ENCODE measurements at regions not wholly inside any gene's neighbourhood (a gene's known extent, or its start where the extent isn't known, plus 50 kb on each side); places are given as distances from the start of the nearest gene placed in this dataset.

DNA sequence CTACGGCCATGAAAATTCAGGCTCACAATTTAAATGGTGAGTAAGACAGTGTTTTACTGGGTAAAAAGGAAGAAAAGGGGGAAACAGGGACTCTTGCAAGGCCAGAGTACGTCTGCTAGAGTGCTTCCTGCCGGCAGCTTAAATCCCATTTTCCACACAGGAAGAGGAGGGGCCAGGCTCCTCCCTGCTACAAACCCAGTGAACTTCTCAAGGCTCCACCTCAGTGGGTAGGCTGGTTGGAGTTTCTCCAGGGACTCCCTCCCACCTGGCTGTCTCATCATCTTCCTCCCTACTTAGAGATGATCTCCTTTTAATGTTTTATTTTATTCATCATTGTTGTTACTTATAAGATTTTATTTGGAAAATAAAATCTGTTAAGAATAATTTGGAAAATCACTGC lies 62.6 kb upstream of the SEMA3C start:
- TF ChIP-seq, protein P1, sequence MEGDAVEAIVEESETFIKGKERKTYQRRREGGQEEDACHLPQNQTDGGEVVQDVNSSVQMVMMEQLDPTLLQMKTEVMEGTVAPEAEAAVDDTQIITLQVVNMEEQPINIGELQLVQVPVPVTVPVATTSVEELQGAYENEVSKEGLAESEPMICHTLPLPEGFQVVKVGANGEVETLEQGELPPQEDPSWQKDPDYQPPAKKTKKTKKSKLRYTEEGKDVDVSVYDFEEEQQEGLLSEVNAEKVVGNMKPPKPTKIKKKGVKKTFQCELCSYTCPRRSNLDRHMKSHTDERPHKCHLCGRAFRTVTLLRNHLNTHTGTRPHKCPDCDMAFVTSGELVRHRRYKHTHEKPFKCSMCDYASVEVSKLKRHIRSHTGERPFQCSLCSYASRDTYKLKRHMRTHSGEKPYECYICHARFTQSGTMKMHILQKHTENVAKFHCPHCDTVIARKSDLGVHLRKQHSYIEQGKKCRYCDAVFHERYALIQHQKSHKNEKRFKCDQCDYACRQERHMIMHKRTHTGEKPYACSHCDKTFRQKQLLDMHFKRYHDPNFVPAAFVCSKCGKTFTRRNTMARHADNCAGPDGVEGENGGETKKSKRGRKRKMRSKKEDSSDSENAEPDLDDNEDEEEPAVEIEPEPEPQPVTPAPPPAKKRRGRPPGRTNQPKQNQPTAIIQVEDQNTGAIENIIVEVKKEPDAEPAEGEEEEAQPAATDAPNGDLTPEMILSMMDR (IDR thresholded peaks at IDR 0.05; ENCODE audit: insufficient read depth, low read length, missing control alignments), result no peak
- H3K4me3 ChIP-seq (ENCODE audit: low read depth, low read length), result no peak overlapping the region
- CTCF ChIA-PET, result no interaction called here
- DNase-seq (ENCODE audit: low read depth, low spot score), result no peak
- POLR2A ChIA-PET, result interaction anchor here (0.6 kb wide), 1 partner anchor 8 kb away, joined by 3 read pairs; no protein-coding TSS in a partner anchor

DNA sequence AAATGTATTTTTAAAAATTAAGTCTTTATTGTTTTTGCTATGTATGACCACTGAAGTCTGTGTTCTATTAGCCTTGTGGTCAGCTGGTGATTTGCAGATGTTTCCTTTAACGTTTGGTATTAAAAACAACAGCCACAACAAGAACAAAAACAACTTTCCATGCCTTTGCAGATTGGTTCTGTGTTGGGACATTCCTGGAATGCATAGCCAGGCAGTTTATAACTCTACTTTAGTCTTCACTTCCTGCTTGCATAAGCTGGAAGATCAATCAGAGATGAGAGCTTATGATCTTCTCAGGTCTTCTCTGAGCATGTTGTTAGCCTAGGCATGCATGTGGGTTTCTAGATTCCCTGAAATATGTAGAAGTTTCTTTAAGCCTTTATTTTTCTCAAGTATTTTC lies 58.9 kb upstream of the SEMA3C start:
- POLR2A ChIA-PET, result no interaction called here
- TF ChIP-seq, protein P1 (IDR thresholded peaks at IDR 0.05; ENCODE audit: insufficient read depth, low read length, missing control alignments), result no peak

DNA sequence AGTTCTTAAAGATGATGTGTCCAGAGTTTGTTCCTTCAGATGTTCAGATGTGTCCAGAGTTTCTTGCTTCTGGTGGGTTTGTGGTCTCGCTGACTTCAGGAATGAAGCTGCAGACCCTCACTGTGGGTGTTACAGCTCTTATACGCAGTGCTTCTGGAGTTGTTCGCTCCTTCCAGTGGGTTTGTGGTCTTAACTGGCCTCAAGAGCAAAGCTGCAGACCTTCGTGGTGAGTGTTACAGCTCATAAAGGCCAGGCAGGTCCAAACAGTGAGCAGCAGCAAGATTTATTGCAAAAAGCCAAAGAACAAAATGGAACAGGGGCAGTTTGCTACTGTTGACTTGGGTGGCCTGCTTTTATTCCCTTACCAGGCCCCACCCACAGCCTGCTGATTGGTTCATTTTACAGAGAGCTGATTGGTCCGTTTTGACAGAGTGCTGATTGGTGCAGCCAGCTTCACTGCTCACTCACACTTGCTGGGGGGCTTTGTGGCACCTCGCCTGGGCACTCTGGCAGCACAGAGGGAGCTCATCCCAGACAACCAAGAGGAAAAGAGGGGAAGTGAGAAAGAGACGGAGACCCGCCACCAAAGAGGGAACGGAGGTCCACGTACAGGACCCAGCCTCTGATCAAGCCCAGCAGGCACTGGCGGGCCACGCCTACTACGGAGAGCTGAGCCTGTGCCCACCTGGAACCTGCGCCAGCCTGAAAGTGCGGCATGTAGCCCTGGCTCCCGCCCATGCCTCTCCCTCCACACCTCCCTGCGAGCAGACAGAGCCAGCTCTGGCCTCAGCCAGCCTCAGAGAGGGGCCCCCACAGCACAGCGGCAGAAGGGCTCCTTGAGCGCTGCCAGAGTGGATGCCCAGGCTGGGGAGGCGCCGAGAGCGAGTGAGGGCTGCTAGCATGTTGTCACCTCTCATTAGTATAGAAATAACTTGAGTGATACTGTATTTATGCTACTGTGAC lies 55.8 kb upstream of the SEMA3C start:
- TF ChIP-seq, protein P1 (IDR thresholded peaks at IDR 0.05; ENCODE audit: insufficient read depth, low read length, missing control alignments), result no peak
- no peak overlapping the region for H3K4me3 ChIP-seq (ENCODE audit: low read depth, low read length)
- DNase-seq (ENCODE audit: low read depth, low spot score), result no peak
- ChIA-PET CTCF (no interaction called here), POLR2A (no interaction called here)

More for the DNA sequence above, 58.9 kb upstream of the SEMA3C start:
- H3K4me3 ChIP-seq (ENCODE audit: low read depth, low read length), result no peak overlapping the region
- no peak for DNase-seq (ENCODE audit: low read depth, low spot score)
- CTCF ChIA-PET, result interaction anchor here (1.0 kb wide), 1 partner anchor 11 kb away, joined by 3 read pairs; no protein-coding TSS in a partner anchor

DNA sequence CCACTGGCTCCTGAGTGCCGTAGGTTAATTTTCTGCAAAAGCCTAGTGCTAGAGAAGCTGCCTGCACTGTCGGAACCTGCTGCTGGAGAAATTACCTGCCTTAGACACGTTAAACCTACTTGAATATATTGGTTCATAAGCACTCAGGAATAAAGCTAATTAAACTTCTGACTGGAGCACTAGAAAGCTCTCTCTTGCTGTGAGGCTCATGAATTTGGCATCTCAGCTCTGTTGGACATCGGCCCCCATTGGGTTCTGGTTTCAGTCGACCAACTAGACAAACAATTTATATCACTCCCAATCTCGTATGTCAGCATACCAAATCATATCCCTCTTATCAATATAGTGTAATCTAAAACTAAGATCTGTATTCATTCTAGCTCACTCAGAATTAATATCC lies 52.4 kb upstream of the SEMA3C start:
- CTCF ChIA-PET, result no interaction called here
- TF ChIP-seq, protein P1 (IDR thresholded peaks at IDR 0.05; ENCODE audit: insufficient read depth, low read length, missing control alignments), result no peak
- no peak for DNase-seq (ENCODE audit: low read depth, low spot score)
- POLR2A ChIA-PET, result no interaction called here
- H3K4me3 ChIP-seq (ENCODE audit: low read depth, low read length), result no peak overlapping the region

Measured in AG04449 (cell line).